ENCODE measurements at regions not wholly inside any gene's neighbourhood (a gene's known extent, or its start where the extent isn't known, plus 50 kb on each side); places are given as distances from the start of the nearest gene placed in this dataset.
"Not testable (repeated sequence)": the region's sequence is repeated elsewhere in the genome, so short reads cannot be mapped to it uniquely, and the experiment has no call there.

- not testable (repeated sequence) for DNase-seq (ENCODE audit: low read depth in 2 of 2)
Measured at GRCh38 chrX:1016281-1016680, 196.2 kb downstream of the CRLF2 start.

DNA sequence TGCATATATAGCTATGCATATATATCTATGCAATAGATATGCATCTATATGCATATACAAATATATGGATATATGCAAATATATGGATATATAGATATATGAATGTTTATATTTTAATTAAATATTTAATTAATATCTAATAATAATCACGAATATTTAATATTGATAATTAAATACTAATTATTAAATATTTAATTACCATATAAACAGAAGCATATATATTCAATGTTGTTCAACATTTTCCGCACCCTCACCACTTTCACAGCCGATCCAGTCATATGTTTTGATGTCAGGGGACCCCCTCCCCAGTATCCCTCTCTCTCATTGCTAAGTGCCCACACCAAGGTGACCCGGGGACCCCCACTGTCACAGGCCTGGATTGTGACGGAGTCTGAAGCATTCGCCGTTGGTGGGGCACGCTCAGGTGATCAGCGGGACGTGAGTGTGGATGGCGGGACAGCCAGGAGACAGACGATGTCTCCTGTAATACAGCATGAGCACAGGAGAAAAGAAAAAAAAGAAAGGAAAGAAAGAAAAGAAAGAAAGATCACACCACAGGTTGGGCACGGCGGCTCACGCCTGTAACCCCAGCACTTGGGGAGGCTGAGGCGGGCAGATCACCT is 199.7 kb downstream of the CRLF2 start:
- no peak for DNase-seq (ENCODE audit: low read depth in 2 of 2)

DNA sequence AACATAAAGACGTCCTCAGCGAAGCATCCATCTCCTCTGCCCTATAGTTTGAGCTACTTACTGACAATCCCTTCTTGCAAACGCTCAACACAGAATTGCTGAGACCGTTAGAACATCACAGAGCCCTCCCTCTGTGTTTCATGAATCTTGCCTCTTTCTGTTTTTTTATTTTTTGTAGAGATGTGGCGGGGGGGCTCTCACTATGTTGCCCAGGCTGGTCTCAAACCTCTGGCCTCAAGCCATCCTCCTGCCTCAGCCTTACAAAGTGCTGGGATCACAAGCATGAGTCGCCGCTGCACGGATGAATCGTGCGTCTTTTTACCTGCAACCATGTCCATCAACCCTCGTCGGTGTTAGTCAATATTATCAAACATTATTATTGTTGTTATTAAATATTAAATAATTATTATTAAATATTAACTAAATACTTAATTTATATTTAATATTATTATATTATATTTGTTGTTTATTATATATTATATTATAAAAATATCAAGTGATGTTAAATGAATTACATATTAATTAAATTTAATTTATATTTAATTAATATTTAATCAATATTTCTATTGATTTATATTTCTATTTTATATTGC is 200.7 kb downstream of the CRLF2 start:
- no peak for DNase-seq (ENCODE audit: low read depth in 2 of 2)

GRCh38 chrX:1009771-1010170 is 202.7 kb downstream of the CRLF2 start:
- no peak for DNase-seq (ENCODE audit: low read depth in 2 of 2)

DNA sequence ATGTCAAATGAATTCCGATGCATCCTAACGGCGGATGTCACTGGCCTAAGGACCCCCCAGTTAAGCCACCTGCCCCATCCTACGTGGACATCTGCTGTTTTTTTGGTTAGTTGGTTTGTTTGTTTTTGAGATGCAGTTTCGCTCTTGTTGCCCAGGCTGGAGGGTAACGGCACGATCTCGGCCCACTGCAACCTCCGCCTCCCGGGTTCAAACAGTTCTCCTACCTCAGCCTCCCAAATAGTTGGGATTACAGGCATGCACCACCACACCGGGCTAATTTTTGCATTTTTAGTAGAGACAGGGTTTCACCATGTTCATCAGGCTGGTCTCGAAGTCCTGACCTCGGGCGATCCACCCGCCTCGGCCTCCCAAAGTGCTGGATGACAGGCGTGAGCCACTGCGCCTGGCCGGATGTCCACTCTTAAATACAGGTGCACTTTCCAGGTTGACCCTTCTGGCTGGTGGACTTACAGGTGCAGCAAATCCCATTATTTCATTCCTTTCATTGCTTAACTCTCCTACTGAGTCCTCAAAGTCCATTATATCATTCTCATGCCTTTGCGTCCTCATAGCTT is 206.2 kb downstream of the CRLF2 start:
- no peak for DNase-seq (ENCODE audit: low read depth in 2 of 2)

GRCh38 chrX:1002611-1003010 is 209.8 kb downstream of the CRLF2 start:
- no peak for DNase-seq (ENCODE audit: low read depth in 2 of 2)

- DNase-seq (ENCODE audit: low read depth in 2 of 2) = no peak
Measured at GRCh38 chrX:997631-998137, 214.8 kb downstream of the CRLF2 start.

- DNase-seq (ENCODE audit: low read depth in 2 of 2) = no peak
Measured at GRCh38 chrX:994780-995179, 217.7 kb downstream of the CRLF2 start.

GRCh38 chrX:989959-990510 is 222.4 kb downstream of the CRLF2 start:
- DNase-seq (ENCODE audit: low read depth in 2 of 2) = peak; percentile 40 to 84

DNA sequence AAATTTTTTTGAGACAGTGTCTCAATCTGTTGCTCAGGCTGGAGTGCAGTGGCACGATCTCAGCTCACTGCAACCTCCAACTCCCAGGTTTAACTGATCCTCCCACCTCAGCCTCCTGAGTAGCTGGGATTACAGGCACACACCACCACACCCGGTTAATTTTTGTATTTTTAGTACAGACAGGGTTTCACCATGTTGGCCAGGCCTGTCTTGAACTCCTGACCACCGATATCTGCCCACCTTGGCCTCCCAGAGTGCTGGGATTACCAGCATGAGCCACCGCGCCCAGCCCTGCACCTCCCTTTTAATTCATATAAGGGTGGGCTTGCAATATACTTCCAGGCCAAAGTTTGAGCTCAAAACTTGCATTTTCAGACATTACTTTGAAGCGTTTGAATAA is 223.9 kb downstream of the CRLF2 start:
- DNase-seq (ENCODE audit: low read depth in 2 of 2) = not testable (repeated sequence)

DNA sequence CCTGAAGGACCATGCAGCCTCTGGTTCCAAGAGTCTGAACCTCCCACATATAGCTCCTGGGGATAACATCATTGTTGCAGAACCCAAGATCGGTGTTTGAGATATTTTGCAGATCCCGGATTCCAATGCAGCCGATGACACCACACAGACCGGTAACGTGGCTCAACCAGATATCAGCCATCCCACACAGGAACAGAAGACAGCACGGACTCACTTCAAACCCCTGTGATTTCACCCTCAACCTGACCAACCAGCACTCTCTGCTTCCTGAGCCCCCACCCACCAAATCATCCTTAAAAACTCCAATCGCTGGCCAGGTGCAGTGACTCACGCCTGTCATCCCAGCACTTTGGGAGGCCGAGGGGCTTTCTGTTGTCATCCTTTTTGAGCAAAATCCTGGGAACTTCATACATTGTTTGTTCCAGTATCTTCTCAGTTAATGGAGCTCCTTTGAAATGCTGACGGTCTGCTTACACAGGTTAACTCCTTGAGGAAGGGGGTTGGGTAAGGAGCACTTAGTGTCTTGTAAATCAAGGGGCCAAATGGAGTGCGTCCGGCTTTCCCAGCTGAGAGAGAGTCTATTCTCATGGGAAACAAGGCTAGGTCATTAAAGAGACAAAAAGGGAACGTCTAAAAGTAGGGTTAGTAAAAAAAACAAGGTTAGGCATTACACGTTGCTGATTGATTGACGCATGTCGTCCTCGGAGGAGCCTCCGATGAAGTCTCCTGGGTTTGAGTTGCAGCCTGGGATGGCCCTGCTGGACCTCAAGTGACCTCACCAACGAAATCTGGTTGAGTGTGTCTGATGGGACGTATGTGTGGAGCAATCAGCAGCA is 230.4 kb downstream of the CRLF2 start:
- DNase-seq (ENCODE audit: low read depth in 2 of 2) = no peak

- DNase-seq (ENCODE audit: low read depth in 2 of 2) = no peak
Measured at GRCh38 chrX:980587-981235, 231.7 kb downstream of the CRLF2 start.

DNA sequence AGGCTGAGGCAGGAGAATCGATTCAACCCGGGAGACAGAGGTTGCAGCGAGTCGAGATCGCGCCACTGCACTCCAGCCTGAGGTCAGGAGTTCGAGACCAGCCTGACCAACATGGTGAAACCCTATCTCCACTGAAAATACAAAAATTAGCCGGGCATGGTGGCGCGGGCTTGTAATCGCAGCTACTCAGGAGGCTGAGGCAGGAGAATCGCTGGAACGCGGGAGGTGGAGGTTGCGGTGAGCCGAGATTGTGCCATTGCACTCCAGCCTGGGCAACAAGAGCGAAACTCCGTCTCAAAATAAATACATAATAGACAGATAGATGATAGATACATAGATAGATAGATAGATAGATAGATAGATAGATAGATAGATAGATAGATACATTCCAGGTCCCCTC is 233.3 kb downstream of the CRLF2 start:
- not testable (repeated sequence) for DNase-seq (ENCODE audit: low read depth in 2 of 2)

DNA sequence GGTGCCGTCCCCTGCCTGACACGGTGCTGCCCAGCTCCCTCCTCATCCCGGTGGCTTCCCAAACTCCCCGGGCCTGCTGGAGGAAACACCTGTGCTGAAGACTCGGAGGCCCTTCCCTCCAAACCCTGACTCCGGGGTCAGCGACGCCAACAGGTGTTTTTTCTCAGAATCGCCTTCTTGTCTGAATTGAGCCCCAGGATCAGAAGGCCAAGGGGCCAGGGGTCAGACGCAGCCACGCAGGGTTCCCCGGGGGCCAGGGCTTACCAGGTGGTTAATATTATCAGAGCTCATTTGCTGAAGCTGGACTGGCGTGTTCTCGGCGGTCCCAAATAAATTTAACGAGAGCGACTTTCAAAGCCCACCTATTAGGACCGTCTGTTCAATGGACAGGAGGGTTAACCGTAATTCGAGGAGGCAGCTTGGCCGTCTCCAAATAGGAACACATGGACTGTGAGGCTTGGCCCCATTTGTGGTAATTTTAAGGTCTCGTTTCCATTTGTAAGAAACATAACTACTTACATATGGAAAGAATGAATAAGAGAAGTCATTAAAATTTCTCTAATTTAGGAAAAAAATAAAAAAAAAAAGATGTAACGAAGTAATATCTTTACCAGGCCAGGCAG is 239.3 kb downstream of the CRLF2 start:
- no peak for DNase-seq (ENCODE audit: low read depth in 2 of 2)

GRCh38 chrX:968148-968965 is 244.1 kb downstream of the CRLF2 start:
- DNase-seq (ENCODE audit: low read depth in 2 of 2) = no peak

DNA sequence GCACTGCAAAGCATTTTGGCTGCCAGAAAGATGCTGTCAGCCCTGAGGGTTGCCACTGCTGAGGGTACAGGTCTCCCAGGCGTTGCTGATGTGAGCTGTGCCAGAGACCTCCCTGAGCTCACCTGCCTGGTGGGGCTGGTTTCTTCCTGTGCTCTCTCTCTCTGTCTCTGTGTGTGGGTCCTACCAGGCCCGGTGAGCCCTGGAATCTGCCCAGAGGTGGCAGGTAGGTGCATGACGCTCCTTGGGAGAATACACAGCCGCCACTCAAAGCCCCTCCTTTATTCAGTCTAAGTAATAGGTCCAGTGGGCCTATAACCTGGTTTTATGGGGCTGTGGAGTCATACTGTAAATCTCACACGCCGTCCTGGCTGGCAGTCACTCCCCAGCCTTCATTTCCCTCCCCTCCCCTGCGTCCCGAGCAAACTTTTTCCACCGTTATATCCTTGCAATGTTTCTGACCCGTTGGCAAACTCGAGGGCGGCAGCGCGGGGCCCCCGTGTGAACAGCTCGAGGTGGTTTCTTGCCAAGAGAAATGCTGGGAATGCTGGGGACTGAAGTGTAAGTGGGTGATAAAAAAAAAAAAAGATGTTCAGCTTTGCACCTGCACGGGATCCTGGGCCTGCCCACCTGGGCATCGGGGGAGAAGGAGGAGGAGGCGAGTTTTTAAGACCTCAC is 245.9 kb downstream of the CRLF2 start:
- DNase-seq (ENCODE audit: low read depth in 2 of 2) = no peak

DNA sequence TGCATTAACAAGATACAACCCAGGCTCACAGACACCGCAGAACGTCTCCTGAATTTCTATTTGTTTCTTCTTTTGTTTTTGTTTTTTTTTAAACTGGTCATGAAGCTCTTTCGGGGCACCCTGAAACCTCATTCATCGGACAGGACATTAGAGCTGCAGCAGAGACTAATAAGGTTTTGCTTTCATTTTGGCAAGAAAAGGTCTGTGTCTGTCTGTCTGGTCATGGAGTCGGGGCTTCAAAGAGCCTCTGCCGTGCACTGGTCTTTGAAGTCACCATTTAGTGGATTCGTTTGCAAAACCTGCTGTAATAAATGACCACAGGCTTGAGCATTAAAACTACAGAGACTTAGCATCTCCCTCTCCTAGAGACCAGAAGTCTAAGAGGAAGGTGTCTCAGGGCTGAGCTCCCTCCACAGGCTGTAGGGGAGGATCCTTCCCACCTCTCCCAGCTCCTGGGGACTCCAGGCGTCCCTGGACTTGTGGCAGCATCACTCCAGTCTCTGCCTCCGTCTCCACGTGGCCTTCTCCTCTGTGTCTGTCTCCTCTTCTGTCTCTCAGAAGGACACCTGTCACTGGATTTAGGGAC is 247.5 kb downstream of the CRLF2 start:
- no peak for DNase-seq (ENCODE audit: low read depth in 2 of 2)

DNA sequence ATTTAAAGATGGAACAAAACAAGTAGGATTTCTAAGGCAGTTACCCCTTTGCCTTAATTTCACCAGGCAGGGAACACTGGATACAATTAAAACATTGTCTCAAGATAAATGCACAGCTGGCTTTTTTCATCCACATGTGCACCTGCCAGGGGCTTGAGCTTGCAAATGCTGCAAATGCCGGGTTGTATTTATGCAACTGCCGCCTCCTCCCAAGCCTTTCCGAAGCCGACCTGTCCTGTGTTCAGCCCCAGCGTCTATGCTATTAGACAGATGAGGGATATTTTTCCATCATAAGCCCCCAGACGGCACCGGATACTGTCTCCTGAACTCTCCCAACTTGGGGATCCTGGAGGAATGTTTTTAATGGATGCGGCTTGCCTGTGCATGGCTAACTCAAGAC is 251.6 kb downstream of the CRLF2 start:
- no peak for DNase-seq (ENCODE audit: low read depth in 2 of 2)

DNA sequence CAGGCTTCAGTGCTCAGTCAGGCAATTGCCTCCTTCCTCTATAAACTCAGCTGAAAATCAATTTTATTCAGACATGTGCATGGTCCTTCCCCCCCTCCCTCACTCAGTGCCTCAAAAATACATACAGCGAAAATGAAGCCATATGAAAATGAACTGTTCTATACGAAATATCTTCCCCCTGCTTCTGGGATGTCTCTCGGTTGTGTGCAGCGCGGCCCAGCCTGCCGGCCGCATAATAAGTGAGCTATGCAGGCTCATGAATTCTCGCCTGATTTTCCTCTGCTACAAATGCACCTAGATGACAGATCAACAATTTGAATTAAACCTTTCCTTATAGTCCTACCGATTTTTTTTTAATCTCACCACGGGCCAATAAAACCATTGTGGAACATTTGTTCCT is 252.9 kb downstream of the CRLF2 start:
- no peak for DNase-seq (ENCODE audit: low read depth in 2 of 2)

All from lung microvascular endothelial cell (primary cell).